AG04450 (cell line): ENCODE measurements at regions not wholly inside any gene's neighbourhood (a gene's known extent, or its start where the extent isn't known, plus 50 kb on each side); places are given as distances from the start of the nearest gene placed in this dataset.
"Not testable (repeated sequence)": the region's sequence is repeated elsewhere in the genome, so short reads cannot be mapped to it uniquely, and the experiment has no call there.

Experiments used
- CTCF ChIA-PET: fragments of 300-600, 350-600 bp; formaldehyde crosslinking; extraction: SDS; loops from one replicate; lab custom pipeline; 2022; ENCODE audit warnings: antibody characterized with exemption, inconsistent platforms; lab: Charles Lee
- POLR2A ChIA-PET: fragments of 350-600 bp; formaldehyde crosslinking; extraction: SDS; loops from one replicate; lab custom pipeline; 2021; ENCODE audit warnings: antibody characterized with exemption, inconsistent platforms; lab: Yijun Ruan, JAX
- DNase-seq: peaks from one replicate; pipeline ENCODE4 v3.0.0-alpha.2; 2011; ENCODE audit warnings: low read depth, low spot score
- H3K27ac ChIP-seq: one replicate; pipeline ENCODE4 v1.5.1; 2012; ENCODE audit warnings: low read depth, low read length, control low read depth
- H3K27me3 ChIP-seq: one replicate; pipeline ENCODE4 v1.6.0; 2012; ENCODE audit warnings: low read length; ENCODE audit not compliant: control insufficient read depth, insufficient read depth
- H3K4me3 ChIP-seq: 2 replicates; pipeline ENCODE4 v1.5.1; 2011; ENCODE audit warnings: mild to moderate bottlenecking, low read depth, low read length, control low read depth
- H3K9me3 ChIP-seq: 2 replicates; pipeline ENCODE4 v1.5.1; 2012; ENCODE audit warnings: low read length; ENCODE audit not compliant: control insufficient read depth, insufficient read depth
- CTCF ChIP-seq: IDR thresholded peaks from 2 replicates; pipeline ENCODE4 v1.5.1; 2011; ENCODE audit warnings: low read depth, low read length, control low read depth, inconsistent platforms

- TF ChIP-seq CTCF: no peak
- CTCF ChIA-PET: no interaction called here
- POLR2A ChIA-PET: no interaction called here
- Histone ChIP-seq H3K27ac (no peak overlapping the region), H3K27me3 (no peaks in the 10 kb centered on the region), H3K4me3 (no peak overlapping the region), H3K9me3 (no peaks in the 10 kb centered on the region; the same call in 1 of the 2 replicates)
- DNase-seq: no peak
Measured at GRCh38 chr16:29158785-29159184, 173.9 kb downstream of the LAT start.

- peak overlapping the region; percentile 21 for H3K27ac ChIP-seq
- DNase-seq, H3K27me3 ChIP-seq, H3K4me3 ChIP-seq, H3K9me3 ChIP-seq, CTCF ChIA-PET, POLR2A ChIA-PET: not testable (repeated sequence)
Measured at GRCh38 chr16:29158031-29158784, 173.4 kb downstream of the LAT start.

- CTCF ChIA-PET, H3K9me3 ChIP-seq, H3K4me3 ChIP-seq, H3K27me3 ChIP-seq, POLR2A ChIA-PET: not testable (repeated sequence)
- peak overlapping the region; percentile 94 for H3K27ac ChIP-seq
- peak; percentile 81 for DNase-seq
Measured at GRCh38 chr16:29157051-29157923, 172.4 kb downstream of the LAT start.

- DNase-seq: no peak
- H3K9me3 ChIP-seq: no peaks in the 10 kb centered on the region; the same call in 1 of the 2 replicates
- peak overlapping the region; percentile 93 for H3K27ac ChIP-seq
- H3K27me3 ChIP-seq: no peaks in the 10 kb centered on the region
- ChIA-PET POLR2A (no interaction called here), CTCF (no interaction called here)
- TF ChIP-seq CTCF: no peak
- H3K4me3 ChIP-seq: no peak overlapping the region
Measured at GRCh38 chr16:29156511-29156910, 171.7 kb downstream of the LAT start.

- H3K27ac ChIP-seq, H3K27me3 ChIP-seq, H3K4me3 ChIP-seq, POLR2A ChIA-PET, CTCF ChIA-PET, H3K9me3 ChIP-seq, DNase-seq: not testable (repeated sequence)
Measured at GRCh38 chr16:29155866-29156200, 171.0 kb downstream of the LAT start.

- peak overlapping the region; percentile 31 for H3K27ac ChIP-seq
- POLR2A ChIA-PET, H3K4me3 ChIP-seq, H3K27me3 ChIP-seq, DNase-seq, CTCF ChIA-PET, H3K9me3 ChIP-seq: not testable (repeated sequence)
Measured at GRCh38 chr16:29155131-29155865, 170.4 kb downstream of the LAT start.
